Osteoblast (primary cell): ENCODE measurements at regions not wholly inside any gene's neighbourhood (a gene's known extent, or its start where the extent isn't known, plus 50 kb on each side); places are given as distances from the start of the nearest gene placed in this dataset.

ENCODE experiments used
- DNase-seq: peaks from one replicate; pipeline ENCODE4 v3.0.0; 2011; ENCODE audit warnings: low spot score, mixed read lengths; ENCODE audit not compliant: insufficient read length; ENCODE audit errors: missing footprints
- H2AFZ ChIP-seq: 2 replicates; pipeline ENCODE4 v1.6.0; 2011; ENCODE audit warnings: mild to moderate bottlenecking, low read length
- H3K27ac ChIP-seq: 2 replicates; pipeline ENCODE4 v1.5.1; 2011; ENCODE audit warnings: mild to moderate bottlenecking, low read depth, low read length, moderate library complexity
- H3K27me3 ChIP-seq: 2 replicates; pipeline ENCODE4 v1.6.0; 2012; ENCODE audit warnings: mild to moderate bottlenecking, control low read depth, inconsistent platforms, low read length, moderate library complexity; ENCODE audit not compliant: insufficient read depth
- H3K36me3 ChIP-seq: 2 replicates; pipeline ENCODE4 v1.5.1; 2011; ENCODE audit warnings: mild to moderate bottlenecking, low read length, control low read depth, moderate library complexity; ENCODE audit not compliant: insufficient read depth
- H3K4me1 ChIP-seq: 2 replicates; pipeline ENCODE4 v1.5.1; 2011; ENCODE audit warnings: mild to moderate bottlenecking, low read length, control low read depth, moderate library complexity; ENCODE audit not compliant: insufficient read depth
- H3K4me2 ChIP-seq: 2 replicates; pipeline ENCODE4 v1.6.0; 2011; ENCODE audit warnings: mild to moderate bottlenecking, low read length; ENCODE audit not compliant: insufficient read depth
- H3K4me3 ChIP-seq: fragments of 200-600 bp; sonication (generic); 3 replicates; pipeline ENCODE4 v1.5.1; 2012; ENCODE audit warnings: mild to moderate bottlenecking, low read length, inconsistent platforms; ENCODE audit not compliant: insufficient read depth
- H3K79me2 ChIP-seq: 2 replicates; pipeline ENCODE4 v1.6.0; 2012; ENCODE audit warnings: mild to moderate bottlenecking, low read length, control low read depth, inconsistent platforms; ENCODE audit not compliant: insufficient read depth
- H3K9me3 ChIP-seq: 2 replicates; pipeline ENCODE4 v1.5.1; 2011; ENCODE audit warnings: low read depth, low read length, control low read depth
- H4K20me1 ChIP-seq: 2 replicates; pipeline ENCODE4 v1.6.0; 2012; ENCODE audit warnings: mild to moderate bottlenecking, low read length, control low read depth; ENCODE audit not compliant: insufficient read depth
- TF ChIP-seq, protein P1 (sequence below): IDR thresholded peaks from 2 replicates; pipeline ENCODE4 v1.5.1; 2011; ENCODE audit warnings: mild to moderate bottlenecking, low read depth, low read length, moderate library complexity; ENCODE audit errors: extremely low read depth

GRCh38 chr12:115468087-115468510, 784.1 kb upstream of the TBX3 start:
- DNase-seq: no peak
- no peak overlapping the region for H3K4me2 ChIP-seq
- H2AFZ ChIP-seq: no peak overlapping the region
- no peak overlapping the region for H3K27ac ChIP-seq
- no peak overlapping the region for H3K4me3 ChIP-seq
- TF ChIP-seq, protein P1, sequence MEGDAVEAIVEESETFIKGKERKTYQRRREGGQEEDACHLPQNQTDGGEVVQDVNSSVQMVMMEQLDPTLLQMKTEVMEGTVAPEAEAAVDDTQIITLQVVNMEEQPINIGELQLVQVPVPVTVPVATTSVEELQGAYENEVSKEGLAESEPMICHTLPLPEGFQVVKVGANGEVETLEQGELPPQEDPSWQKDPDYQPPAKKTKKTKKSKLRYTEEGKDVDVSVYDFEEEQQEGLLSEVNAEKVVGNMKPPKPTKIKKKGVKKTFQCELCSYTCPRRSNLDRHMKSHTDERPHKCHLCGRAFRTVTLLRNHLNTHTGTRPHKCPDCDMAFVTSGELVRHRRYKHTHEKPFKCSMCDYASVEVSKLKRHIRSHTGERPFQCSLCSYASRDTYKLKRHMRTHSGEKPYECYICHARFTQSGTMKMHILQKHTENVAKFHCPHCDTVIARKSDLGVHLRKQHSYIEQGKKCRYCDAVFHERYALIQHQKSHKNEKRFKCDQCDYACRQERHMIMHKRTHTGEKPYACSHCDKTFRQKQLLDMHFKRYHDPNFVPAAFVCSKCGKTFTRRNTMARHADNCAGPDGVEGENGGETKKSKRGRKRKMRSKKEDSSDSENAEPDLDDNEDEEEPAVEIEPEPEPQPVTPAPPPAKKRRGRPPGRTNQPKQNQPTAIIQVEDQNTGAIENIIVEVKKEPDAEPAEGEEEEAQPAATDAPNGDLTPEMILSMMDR: no peak
- H4K20me1 ChIP-seq: no peaks in the 10 kb centered on the region
- no peaks in the 10 kb centered on the region for H3K9me3 ChIP-seq
- peaks cover under 1% of the 10 kb centered on the region for H3K27me3 ChIP-seq
- no peaks in the 10 kb centered on the region for H3K36me3 ChIP-seq
- H3K79me2 ChIP-seq: no peaks in the 10 kb centered on the region
- H3K4me1 ChIP-seq: no peaks in the 10 kb centered on the region

DNA sequence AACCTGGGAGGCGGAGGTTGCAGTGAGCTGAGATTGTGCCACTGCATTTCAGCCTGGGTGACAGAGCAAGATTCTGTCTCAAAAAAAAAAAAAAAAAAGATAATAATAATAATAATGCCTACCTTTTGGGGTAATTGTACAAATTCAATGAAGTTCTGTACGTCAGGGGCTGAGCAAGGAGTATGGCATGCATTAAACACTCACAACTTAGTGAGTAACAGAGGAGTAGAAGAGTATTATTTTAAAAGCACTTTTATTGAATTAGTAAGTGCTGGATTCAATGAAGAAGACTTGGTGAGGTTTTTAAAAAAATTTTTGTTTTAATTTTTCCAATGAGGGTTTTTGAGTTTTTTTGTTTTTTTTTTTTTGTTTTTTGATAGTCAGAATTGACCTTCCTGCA, 783.6 kb upstream of the TBX3 start:
- no peak for DNase-seq
- Histone ChIP-seq H3K36me3 (no peaks in the 10 kb centered on the region), H3K79me2 (no peaks in the 10 kb centered on the region), H3K4me2 (no peak overlapping the region), H3K4me3 (no peak overlapping the region), H3K4me1 (no peaks in the 10 kb centered on the region), H3K27me3 (peaks cover 4% of the 10 kb centered on the region), H4K20me1 (no peaks in the 10 kb centered on the region), H2AFZ (no peak overlapping the region), H3K27ac (no peak overlapping the region), H3K9me3 (no peaks in the 10 kb centered on the region)
- TF ChIP-seq, protein P1: no peak

GRCh38 chr12:115466076-115466475, 782.1 kb upstream of the TBX3 start:
- TF ChIP-seq, protein P1: no peak
- Histone ChIP-seq H3K4me3 (no peak overlapping the region), H3K9me3 (no peaks in the 10 kb centered on the region), H3K4me1 (no peaks in the 10 kb centered on the region), H3K27ac (no peak overlapping the region), H3K79me2 (no peaks in the 10 kb centered on the region), H3K27me3 (peaks cover 4% of the 10 kb centered on the region), H3K36me3 (no peaks in the 10 kb centered on the region), H2AFZ (no peak overlapping the region), H3K4me2 (no peak overlapping the region), H4K20me1 (no peaks in the 10 kb centered on the region)
- no peak for DNase-seq

DNA sequence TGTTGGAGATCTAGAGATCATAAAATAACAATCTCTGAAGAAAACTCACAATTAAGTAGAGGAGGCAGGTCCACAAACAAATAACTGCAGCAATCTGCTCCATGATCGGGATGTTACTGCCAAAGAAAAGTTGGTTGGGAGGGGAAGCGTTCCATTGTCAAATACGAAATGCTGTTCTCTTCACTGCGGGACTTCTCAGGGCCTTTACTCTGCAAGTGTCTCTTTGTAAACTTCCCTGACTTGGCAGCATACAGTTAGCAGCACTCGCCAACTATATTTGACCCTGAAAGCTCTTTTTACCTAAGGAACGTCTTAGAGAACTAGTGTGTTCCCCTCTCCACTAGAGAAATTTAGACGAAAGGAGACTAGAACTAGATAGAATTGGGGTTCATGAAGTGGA, 780.7 kb upstream of the TBX3 start:
- Histone ChIP-seq H3K27ac (no peak overlapping the region), H3K4me3 (no peak overlapping the region), H3K4me2 (no peak overlapping the region), H2AFZ (no peak overlapping the region), H3K36me3 (no peaks in the 10 kb centered on the region), H4K20me1 (no peaks in the 10 kb centered on the region), H3K79me2 (no peaks in the 10 kb centered on the region), H3K27me3 (peaks cover 4% of the 10 kb centered on the region), H3K9me3 (no peaks in the 10 kb centered on the region), H3K4me1 (no peaks in the 10 kb centered on the region)
- DNase-seq: no peak
- TF ChIP-seq, protein P1: no peak
